GM18517 (cell line): ENCODE measurements at regions not wholly inside any gene's neighbourhood (a gene's known extent, or its start where the extent isn't known, plus 50 kb on each side); places are given as distances from the start of the nearest gene placed in this dataset.

Source experiments
- ATAC-seq: cut with Tn5 transposase; IDR thresholded peaks from one replicate; pipeline ENCODE4 v1.9.1; 2021; ENCODE audit warnings: mild to moderate bottlenecking, moderate library complexity; ENCODE audit not compliant: unreplicated experiment

DNA sequence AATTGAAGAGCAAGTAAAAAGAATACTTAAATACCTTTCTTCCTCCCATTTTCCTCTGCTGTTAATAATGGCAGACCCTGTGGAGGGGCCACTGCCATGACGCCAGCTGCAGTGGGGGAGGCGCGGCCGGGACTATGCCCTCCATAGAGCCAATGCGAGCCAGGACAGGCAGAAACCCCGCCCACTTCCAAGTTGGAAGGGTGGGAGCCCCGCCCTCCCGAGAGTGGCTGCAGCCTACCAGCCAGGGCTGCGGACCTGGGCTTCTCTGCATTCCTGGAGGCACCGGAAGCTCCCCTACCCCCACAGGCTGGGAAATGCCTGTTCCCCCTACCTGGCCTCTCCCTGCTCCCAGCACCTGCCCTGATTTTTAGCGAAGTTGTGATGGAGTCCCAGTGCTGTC, 439.4 kb upstream of the CDH19 start:
- ATAC-seq = no peak

DNA sequence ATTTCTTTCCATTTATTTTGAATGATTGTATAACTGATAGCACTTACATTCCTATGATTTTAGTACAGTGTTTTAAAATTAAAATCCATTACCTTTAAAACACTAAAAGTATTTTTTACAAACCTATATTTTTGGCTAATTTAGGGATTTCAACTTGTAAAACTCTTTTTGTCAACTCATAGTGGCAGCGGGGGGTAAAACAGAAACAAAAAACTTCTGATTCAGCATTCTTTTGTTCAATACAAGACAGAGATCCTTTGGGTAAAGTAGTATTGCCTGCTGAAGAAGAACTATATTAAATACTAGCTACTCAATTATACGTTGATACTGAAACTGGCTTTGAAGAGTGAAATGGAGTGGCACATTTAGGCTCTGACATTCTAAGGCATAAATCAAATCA, 437.4 kb upstream of the CDH19 start:
- ATAC-seq = no peak

DNA sequence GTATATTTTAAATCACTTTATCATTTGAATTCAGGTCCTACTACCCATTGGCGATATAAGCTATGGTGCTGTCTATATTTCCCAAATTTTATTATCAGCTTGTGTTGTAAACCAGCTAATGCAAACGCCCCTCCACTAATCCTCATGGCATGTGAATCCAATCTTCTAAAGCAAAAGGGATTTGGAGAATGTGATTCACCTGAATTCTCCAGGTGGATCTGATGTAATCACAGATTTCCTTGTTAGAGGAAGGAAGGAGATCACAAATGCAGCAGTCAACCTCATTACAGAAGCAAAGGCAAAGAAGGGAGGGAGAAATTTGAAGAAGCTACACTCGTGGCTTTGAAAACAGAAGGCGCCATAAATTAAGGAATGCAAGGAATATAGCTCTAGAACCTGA, 431.1 kb upstream of the CDH19 start:
- ATAC-seq = no peak

DNA sequence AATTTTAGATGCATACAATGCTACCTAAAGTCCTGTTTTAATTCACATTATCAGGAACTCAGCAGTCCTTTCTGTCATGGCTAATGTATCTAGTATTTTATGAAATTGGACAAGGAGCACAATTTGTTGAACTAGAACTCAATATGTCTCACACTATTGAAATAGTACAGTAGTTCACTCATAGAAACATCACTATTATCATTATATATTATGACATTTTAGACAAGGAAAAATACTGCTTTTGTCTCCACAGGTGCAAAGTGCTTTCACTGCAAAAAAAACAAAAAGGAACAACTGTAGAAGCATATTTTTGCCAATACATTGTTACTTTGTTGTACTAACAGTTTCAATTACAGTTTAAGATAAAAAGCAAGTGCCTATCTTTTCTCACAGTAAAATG, 419.2 kb upstream of the CDH19 start:
- ATAC-seq = no peak

DNA sequence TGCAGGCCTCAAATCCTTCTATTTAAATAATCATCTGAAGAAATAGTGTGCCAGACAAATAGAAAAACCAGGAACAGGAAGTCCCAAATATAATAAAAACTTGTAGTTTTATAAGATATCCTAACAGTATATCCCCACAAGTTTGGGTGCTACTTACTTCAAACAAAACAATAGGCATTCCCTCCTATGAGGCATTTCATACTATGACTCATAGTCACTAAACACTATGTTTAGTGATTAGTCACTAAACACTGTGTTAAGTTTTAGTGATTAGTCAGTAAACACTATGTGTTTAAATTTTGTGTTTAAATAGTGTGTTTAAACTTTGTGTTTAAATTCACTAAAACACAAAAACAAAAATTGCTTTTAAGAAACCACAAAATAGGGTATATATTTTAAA, 407.0 kb upstream of the CDH19 start:
- no peak for ATAC-seq

DNA sequence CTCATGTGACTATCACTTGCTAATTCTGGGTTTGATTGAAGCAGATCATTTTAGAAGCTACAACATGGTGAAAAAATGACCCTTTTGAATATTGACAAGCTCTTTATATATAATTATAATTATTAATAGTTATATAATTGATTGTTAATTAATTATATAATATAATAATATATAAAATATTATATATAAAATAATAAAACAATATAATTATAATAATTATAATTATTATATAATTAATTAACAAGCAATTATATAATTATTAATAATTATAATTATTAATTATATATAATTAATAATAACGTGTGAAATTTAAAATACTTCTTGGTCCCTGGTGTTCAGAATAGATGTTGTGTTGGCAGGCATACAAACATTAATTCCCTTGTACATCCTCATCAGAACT, 404.1 kb upstream of the CDH19 start:
- ATAC-seq = no peak

DNA sequence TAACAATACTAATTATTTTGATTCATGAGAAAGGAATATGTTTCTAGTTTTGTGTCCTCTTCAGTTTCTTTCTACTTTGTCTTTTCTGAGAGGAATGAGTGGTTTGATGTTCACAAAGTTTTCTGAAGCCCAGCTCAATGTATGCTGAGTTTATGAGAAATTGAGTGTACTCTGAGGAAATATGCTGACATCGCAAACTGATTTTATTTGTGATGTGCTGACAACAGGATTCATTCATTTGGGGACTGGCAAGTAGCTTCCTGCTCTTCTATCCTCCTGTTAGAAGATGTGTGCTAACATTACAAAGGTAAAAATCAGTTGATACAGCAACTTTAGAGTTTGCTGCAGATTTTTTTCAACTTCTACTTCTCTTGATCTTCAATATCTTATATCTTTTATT, 403.2 kb upstream of the CDH19 start:
- no peak for ATAC-seq

DNA sequence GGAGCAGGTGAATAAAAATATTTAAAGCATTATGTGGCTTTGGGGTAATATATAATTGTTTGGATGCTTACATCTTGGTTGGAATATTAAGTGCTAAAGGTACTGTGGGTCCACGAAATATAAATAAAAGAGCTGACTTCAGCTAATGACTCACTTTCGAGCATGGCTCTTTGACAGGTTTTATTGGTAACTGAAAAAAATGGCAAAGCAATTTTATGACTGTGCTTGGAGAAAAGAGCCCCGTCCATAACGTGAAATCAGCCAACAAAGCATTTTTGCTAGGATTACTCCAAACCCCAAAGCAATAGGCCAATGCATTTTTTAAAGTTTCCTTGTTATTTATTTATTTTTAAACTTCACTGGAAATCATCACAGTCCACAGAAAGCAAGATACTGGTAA, 397.2 kb upstream of the CDH19 start:
- no peak for ATAC-seq

DNA sequence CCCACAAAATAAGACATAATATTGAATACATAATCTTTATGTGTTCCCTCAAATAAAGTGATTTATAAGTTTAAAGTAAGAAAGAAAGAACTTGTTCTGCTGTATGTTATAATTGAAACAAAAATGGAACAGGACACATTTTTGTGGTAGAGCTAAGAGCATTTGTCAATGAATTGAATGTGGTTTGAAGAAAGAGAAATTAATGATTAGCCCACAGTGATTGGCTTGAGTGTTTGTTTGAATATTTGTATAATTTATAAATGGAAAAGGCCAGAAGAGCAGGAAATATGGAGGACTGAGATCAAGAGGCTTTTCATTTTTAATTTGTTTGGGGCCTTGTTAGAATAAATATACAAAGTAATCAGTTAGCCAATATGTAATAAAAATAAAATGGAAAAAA, 395.1 kb upstream of the CDH19 start:
- no peak for ATAC-seq

DNA sequence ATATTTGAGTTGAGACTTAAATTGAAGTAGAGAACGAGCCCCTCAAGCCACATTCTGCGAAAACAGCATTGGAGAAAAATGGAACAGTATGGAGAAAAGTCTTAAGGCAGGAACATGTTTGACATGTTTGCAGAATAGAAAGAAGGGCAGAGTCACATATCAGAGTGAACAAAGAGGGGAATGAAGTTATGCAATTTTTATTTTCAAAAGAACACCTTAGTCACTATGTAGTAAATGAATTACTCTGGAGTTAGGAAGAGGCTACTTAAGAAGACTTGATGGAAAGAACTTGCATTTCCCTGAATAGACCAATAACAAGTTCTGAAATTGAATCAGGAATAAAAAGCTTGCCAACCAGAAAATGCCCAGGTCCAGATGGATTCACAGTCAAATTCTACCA, 391.4 kb upstream of the CDH19 start:
- ATAC-seq = no peak

DNA sequence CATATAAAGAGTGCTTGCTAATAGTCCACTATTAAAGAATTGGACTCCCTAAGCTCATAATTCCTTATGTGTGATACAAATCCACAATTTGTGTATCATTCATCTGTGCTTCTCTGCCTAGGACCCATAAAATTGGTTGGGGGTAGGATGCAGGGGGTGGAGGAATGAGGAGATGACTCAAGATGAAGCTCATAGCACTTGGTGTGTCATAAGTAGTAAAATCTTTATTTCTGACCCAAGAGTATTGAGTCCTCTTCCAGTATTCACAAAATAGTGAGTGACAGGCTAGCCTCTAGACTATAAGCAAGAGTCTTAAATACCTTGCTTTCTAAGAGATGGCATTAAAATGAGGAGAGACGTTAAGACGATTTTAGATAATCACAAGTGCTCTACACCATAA, 390.9 kb upstream of the CDH19 start:
- ATAC-seq = no peak

DNA sequence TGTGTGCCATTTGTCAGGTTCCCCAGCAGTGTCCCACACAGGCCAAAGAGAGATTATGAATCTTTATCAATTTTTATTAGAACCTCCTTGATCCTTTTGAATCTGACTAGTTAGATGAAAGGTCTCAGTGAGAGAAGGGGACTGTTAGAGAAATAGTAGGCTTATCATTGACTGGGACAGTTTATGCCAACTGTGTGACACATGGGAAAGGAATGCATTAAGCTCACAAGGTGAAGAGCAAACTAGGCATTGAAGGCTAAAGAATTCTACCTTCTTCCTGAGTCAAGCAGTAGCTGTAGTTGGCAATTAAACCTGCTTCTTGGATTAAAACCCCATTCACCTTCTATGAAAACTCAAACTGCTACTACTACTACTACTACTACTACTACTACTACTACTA, 389.6 kb upstream of the CDH19 start:
- ATAC-seq = no peak

DNA sequence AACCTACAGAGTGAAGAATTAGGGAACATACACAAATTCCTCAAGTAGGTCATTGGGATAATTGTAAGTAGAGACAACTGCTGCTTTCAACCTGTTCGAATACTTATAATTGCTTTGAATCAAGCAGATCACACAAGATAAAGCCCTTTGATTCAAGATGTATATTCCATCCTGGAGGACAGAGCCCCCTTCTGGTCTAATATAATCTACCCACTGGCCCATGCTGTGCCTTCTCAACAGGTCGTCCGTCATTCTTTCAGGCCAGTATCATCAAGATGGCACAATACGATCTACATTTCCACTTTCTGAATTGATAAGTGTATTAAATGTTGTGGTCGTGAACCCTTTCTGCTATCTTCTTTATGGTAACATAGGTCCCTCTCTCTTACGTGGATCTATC, 387.0 kb upstream of the CDH19 start:
- no peak for ATAC-seq

DNA sequence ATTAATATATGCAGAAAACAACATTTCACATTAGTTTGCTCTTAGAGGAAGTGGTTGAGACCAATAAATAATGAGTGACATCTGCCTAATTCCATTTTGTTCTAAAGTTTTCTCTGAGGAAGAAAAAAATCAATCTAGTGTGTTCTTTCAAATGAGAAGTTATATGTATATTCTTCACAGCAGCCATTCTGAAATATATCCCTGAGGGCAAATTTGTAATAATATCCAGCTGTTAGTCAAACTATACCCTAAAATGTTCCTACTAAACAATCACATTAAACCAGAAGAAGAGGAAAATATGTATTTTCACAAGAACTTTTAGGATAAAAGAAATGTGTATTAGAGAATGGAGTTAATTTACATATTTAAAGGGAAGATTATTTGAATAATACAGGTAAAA, 375.1 kb upstream of the CDH19 start:
- ATAC-seq = no peak

DNA sequence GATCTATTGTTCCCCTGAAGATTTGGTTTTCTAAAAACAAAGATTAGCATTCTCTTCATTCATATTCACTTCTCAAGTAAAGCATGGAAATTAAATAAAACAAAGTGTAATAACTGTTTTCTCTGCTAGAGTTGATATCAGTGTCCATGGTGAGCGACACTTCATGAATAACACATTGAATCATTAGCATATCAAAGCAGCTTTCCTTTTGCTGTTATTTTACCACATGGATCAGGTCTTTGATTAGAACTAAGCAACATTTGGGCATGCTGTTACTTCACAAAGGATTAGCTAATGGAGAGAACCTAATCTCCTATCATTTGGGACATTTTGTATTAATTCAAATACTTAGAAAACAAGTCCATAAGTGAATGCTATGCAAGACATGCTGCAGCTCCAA, 368.8 kb upstream of the CDH19 start:
- no peak for ATAC-seq

DNA sequence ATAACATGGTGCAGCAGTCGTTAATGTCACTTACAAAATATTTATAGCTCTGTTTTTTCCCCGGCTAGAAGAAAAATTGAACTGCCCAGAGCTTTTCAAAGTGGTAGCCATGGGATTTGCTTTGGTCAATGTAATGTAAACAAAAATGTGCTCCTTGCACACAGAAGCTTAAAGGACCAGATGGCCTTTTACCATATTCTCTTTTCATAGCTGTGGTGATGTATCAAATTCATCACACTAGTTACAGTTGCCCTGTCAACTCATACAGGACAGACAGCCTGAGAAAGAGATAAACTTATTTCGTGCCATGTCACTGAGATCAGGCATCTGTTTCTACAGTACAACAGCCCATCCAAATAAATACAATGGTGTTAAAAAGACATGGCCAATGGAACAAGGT, 368.1 kb upstream of the CDH19 start:
- no peak for ATAC-seq

DNA sequence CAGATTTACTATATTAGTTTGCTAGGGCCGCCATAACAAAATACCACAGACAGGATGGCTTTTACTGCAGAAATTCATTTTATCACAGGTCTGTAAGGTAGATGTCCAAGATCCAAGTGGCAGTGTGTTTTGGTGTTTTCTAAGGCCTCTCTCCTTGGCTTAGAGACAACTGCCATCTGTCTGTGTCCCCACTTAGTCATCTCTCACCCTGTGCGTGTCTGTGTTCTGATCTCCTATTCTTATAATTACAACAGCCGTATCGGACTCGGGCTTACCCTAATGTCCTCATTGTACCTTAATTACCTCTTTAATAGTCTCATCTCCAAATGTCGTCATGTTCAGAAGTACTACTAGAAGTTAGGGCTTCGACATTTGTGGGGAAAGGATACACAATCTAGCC, 362.3 kb upstream of the CDH19 start:
- ATAC-seq = no peak

DNA sequence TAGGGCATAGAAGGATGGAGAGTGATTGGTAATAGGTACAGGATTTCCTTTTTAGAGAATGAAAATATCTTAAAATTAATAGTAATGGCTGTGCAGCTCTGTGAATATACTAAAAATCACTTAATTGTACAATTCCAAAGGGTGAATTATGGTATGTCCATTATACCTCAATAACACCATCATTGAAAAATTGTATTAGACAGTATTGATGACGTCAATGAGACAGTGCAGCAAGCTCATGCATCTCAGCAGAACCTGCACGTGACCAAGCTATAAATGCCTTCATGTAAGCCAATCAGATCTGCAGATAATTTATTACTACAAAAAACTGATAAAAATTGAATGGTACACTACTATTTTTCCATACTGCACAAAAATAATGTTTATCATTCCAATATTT, 354.4 kb upstream of the CDH19 start:
- no peak for ATAC-seq

DNA sequence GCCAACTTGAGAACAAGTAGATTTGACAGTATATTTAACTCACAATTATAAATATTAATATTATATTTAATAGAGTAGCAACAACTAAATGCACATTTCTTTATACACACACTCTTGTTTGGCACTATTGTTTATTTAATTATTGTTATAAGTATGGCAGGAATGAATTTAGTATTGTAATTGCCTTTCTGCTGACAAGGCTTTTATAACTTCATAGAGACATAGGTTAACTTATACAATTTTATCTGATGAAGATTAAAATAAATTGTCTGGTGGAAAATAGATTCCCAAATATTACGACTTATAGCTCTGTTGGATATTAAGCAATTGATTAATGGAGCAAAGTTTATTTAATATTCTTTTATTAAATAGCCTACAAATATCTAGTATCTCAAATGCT, 347.9 kb upstream of the CDH19 start:
- ATAC-seq = no peak

DNA sequence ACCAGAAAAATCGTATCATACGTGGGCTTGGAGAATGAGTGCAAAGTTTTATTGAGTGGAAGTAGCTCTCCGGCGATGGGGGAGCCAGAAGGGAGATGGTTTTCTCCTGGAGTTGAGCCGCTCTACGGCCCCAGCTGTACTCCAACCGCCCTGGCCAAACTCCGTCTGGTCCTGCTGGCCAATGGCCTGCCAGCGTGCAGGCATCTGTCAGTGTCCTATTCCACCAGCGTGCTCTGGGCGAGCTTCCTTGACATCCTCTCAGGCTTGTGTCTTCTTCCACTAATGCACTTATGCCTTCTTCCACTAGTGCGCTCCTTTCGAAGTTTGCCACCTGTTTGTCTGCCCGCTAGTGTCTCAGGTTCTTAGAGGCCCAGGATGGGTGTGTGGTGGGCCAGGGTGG, 345.5 kb upstream of the CDH19 start:
- ATAC-seq = no peak

DNA sequence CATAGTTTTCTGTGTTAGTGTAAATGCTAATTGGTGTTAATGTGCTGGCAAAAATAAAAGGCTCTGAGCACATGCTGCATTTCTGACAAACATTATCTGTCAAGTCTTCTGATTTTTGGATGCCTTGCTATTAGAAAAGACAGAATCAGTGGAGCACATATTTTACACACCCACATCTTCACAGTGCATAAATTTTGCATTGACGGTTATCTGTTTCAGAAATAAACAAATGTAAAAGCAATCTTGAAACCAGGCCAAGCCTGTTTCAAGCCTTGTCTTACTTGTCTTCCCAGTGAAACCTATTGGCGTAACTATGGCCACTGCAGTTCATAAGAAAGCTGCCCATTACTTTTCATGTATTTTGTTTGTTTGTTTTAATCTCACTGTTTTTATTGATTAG, 333.7 kb upstream of the CDH19 start:
- no peak for ATAC-seq

DNA sequence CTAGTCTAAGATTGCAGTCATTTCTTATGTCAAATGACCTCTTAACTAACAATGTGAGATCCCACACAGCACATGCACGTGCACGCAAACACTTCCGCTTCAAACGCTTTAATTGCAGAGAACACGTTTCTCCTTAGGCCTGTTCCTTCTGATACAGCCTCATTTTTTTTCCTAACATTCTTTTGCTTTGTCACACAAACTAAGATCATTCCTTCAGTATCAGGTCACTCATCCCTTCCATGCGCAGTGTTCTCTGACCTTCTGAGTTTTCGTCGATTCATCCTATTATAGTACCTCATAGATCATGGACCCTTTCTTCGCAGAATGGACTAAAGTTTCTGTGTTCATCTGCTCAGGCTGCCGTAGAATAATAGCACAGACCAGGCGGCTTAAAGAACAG, 327.1 kb upstream of the CDH19 start:
- ATAC-seq = no peak

DNA sequence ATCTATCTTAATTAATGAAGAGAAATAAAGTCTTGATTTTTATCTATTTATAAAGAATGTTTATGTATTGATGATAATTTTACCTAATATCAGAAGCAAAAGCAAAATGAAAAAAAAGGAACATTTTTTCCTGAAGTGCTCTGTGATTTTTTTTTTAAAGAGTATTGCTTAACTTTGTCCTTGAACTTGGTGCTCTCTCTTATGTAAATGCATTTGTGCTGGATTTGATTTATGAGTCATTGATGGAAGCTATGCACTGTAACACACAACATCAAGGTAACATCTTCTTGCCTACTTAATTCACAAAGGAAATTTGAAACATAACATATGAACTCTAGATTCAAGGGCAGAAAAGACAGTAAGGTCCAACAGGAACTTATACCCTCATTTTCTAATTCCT, 312.9 kb upstream of the CDH19 start:
- no peak for ATAC-seq

DNA sequence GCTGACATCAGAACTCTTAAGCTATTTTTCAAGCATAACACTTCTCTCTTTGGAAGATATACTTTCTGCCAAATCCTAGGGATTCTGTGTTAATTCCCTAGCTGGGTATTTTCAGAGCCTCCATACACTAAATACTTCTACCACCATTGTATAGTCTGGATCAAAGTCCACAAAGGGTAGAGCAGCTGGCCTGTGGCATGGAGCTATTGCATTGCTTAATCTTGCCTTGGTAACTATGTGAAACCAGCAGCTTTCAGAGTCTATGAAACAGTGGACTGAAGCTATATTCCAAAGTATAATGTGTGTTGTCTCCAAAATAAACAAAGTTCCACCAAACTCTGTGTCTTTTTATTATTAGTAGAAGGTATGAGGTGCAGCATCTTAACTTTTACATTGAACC, 296.9 kb upstream of the CDH19 start:
- ATAC-seq = no peak
